ENCODE measurements at regions not wholly inside any gene's neighbourhood (a gene's known extent, or its start where the extent isn't known, plus 50 kb on each side); places are given as distances from the start of the nearest gene placed in this dataset.
A peak's percentile ranks its signal among the peaks of the same experiment; 100 is the strongest.

GRCh38 chr14:39716987-39717570 lies 284.8 kb upstream of the FBXO33 start:
- DNase-seq (no peak), ATAC-seq (no peak)
- Mint-ChIP-seq H3K4me3 (no peak overlapping the region), H3K27me3 (no peaks in the 10 kb centered on the region), H3K27ac (no peak overlapping the region), H3K36me3 (ENCODE audit: low read depth) (no peaks in the 10 kb centered on the region), H3K4me1 (no peaks in the 10 kb centered on the region)
- no peaks in the 10 kb centered on the region for H3K9me3 ChIP-seq (ENCODE audit: control insufficient read depth, low read length, poor library complexity, severe bottlenecking)

GRCh38 chr14:39712293-39712999 lies 280.2 kb upstream of the FBXO33 start:
- no peak for DNase-seq
- H3K27ac Mint-ChIP-seq = no peak overlapping the region
- H3K4me1 Mint-ChIP-seq = no peaks in the 10 kb centered on the region
- no peak overlapping the region for H3K4me3 Mint-ChIP-seq
- no peaks in the 10 kb centered on the region for H3K27me3 Mint-ChIP-seq
- no peaks in the 10 kb centered on the region for H3K36me3 Mint-ChIP-seq (ENCODE audit: low read depth)
- no peaks in the 10 kb centered on the region for H3K9me3 ChIP-seq (ENCODE audit: control insufficient read depth, low read length, poor library complexity, severe bottlenecking)
- no peak for ATAC-seq

- Mint-ChIP-seq H3K27me3 (no peaks in the 10 kb centered on the region), H3K36me3 (ENCODE audit: low read depth) (no peaks in the 10 kb centered on the region), H3K27ac (no peak overlapping the region), H3K4me1 (no peaks in the 10 kb centered on the region), H3K4me3 (no peak overlapping the region)
- ATAC-seq (no peak), DNase-seq (no peak)
- H3K9me3 ChIP-seq (ENCODE audit: control insufficient read depth, low read length, poor library complexity, severe bottlenecking) = no peaks in the 10 kb centered on the region
These were observed 272.4 kb upstream of the FBXO33 start for GRCh38 chr14:39704594-39704993.

GRCh38 chr14:39694341-39694740 lies 262.1 kb upstream of the FBXO33 start:
- Mint-ChIP-seq H3K36me3 (ENCODE audit: low read depth) (no peaks in the 10 kb centered on the region), H3K4me1 (no peaks in the 10 kb centered on the region), H3K27me3 (no peaks in the 10 kb centered on the region), H3K4me3 (no peak overlapping the region), H3K27ac (no peak overlapping the region)
- no peak for DNase-seq
- no peak for ATAC-seq
- no peaks in the 10 kb centered on the region for H3K9me3 ChIP-seq (ENCODE audit: control insufficient read depth, low read length, poor library complexity, severe bottlenecking)

GRCh38 chr14:39683691-39684260 lies 251.5 kb upstream of the FBXO33 start:
- H3K27ac Mint-ChIP-seq = no peak overlapping the region
- H3K27me3 Mint-ChIP-seq = no peaks in the 10 kb centered on the region
- H3K4me1 Mint-ChIP-seq = peaks cover 3% of the 10 kb centered on the region
- H3K4me3 Mint-ChIP-seq = no peak overlapping the region
- no peaks in the 10 kb centered on the region for H3K9me3 ChIP-seq (ENCODE audit: control insufficient read depth, low read length, poor library complexity, severe bottlenecking)
- ATAC-seq (no peak), DNase-seq (no peak)
- no peaks in the 10 kb centered on the region for H3K36me3 Mint-ChIP-seq (ENCODE audit: low read depth)

GRCh38 chr14:39682582-39682981 lies 250.3 kb upstream of the FBXO33 start:
- DNase-seq (no peak), ATAC-seq (no peak)
- H3K9me3 ChIP-seq (ENCODE audit: control insufficient read depth, low read length, poor library complexity, severe bottlenecking) = no peaks in the 10 kb centered on the region
- Mint-ChIP-seq H3K4me3 (no peak overlapping the region), H3K27ac (no peak overlapping the region), H3K4me1 (peaks cover 3% of the 10 kb centered on the region), H3K27me3 (no peaks in the 10 kb centered on the region), H3K36me3 (ENCODE audit: low read depth) (no peaks in the 10 kb centered on the region)

- Mint-ChIP-seq H3K36me3 (ENCODE audit: low read depth) (no peaks in the 10 kb centered on the region), H3K27me3 (no peaks in the 10 kb centered on the region), H3K27ac (no peak overlapping the region), H3K4me1 (peaks cover 3% of the 10 kb centered on the region), H3K4me3 (no peak overlapping the region)
- no peaks in the 10 kb centered on the region for H3K9me3 ChIP-seq (ENCODE audit: control insufficient read depth, low read length, poor library complexity, severe bottlenecking)
- DNase-seq (no peak), ATAC-seq (no peak)
These were observed 249.7 kb upstream of the FBXO33 start for GRCh38 chr14:39681782-39682399.

GRCh38 chr14:39680777-39681176 lies 248.5 kb upstream of the FBXO33 start:
- ATAC-seq = no peak
- no peak for DNase-seq
- no peaks in the 10 kb centered on the region for H3K9me3 ChIP-seq (ENCODE audit: control insufficient read depth, low read length, poor library complexity, severe bottlenecking)
- Mint-ChIP-seq H3K36me3 (ENCODE audit: low read depth) (no peaks in the 10 kb centered on the region), H3K27ac (no peak overlapping the region), H3K4me1 (peaks cover 3% of the 10 kb centered on the region), H3K27me3 (no peaks in the 10 kb centered on the region), H3K4me3 (no peak overlapping the region)

- no peaks in the 10 kb centered on the region for H3K9me3 ChIP-seq (ENCODE audit: control insufficient read depth, low read length, poor library complexity, severe bottlenecking)
- no peak overlapping the region for H3K27ac Mint-ChIP-seq
- no peaks in the 10 kb centered on the region for H3K36me3 Mint-ChIP-seq (ENCODE audit: low read depth)
- peaks cover under 1% of the 10 kb centered on the region for H3K4me1 Mint-ChIP-seq
- DNase-seq = no peak
- ATAC-seq = no peak
- H3K4me3 Mint-ChIP-seq = no peak overlapping the region
- H3K27me3 Mint-ChIP-seq = no peaks in the 10 kb centered on the region
These were observed 241.5 kb upstream of the FBXO33 start for GRCh38 chr14:39673734-39674133.

- Mint-ChIP-seq H3K27me3 (no peaks in the 10 kb centered on the region), H3K27ac (no peak overlapping the region), H3K4me3 (no peak overlapping the region), H3K4me1 (peaks cover 4% of the 10 kb centered on the region), H3K36me3 (ENCODE audit: low read depth) (no peaks in the 10 kb centered on the region)
- DNase-seq (no peak), ATAC-seq (no peak)
- no peaks in the 10 kb centered on the region for H3K9me3 ChIP-seq (ENCODE audit: control insufficient read depth, low read length, poor library complexity, severe bottlenecking)
These were observed 241.1 kb upstream of the FBXO33 start for GRCh38 chr14:39673270-39673711.

GRCh38 chr14:39668449-39668848 lies 236.2 kb upstream of the FBXO33 start:
- peak; percentile 30 for ATAC-seq
- Mint-ChIP-seq H3K36me3 (ENCODE audit: low read depth) (no peaks in the 10 kb centered on the region), H3K4me1 (peaks cover 4% of the 10 kb centered on the region), H3K27me3 (no peaks in the 10 kb centered on the region), H3K27ac (peak overlapping the region; percentile 1), H3K4me3 (peak overlapping the region; percentile 37)
- no peaks in the 10 kb centered on the region for H3K9me3 ChIP-seq (ENCODE audit: control insufficient read depth, low read length, poor library complexity, severe bottlenecking)
- no peak for DNase-seq

- no peak overlapping the region for H3K27ac Mint-ChIP-seq
- no peak overlapping the region for H3K4me3 Mint-ChIP-seq
- peaks cover 4% of the 10 kb centered on the region for H3K4me1 Mint-ChIP-seq
- ATAC-seq = no peak
- H3K9me3 ChIP-seq (ENCODE audit: control insufficient read depth, low read length, poor library complexity, severe bottlenecking) = no peaks in the 10 kb centered on the region
- H3K27me3 Mint-ChIP-seq = no peaks in the 10 kb centered on the region
- no peak for DNase-seq
- no peaks in the 10 kb centered on the region for H3K36me3 Mint-ChIP-seq (ENCODE audit: low read depth)
These were observed 234.2 kb upstream of the FBXO33 start for GRCh38 chr14:39666386-39666785.

- Mint-ChIP-seq H3K27ac (no peak overlapping the region), H3K4me1 (peaks cover 4% of the 10 kb centered on the region), H3K4me3 (no peak overlapping the region), H3K36me3 (ENCODE audit: low read depth) (no peaks in the 10 kb centered on the region), H3K27me3 (no peaks in the 10 kb centered on the region)
- ATAC-seq (no peak), DNase-seq (no peak)
- H3K9me3 ChIP-seq (ENCODE audit: control insufficient read depth, low read length, poor library complexity, severe bottlenecking) = no peaks in the 10 kb centered on the region
These were observed 232.8 kb upstream of the FBXO33 start for GRCh38 chr14:39665075-39665475.
